GM18505 (cell line): ENCODE measurements at regions not wholly inside any gene's neighbourhood (a gene's known extent, or its start where the extent isn't known, plus 50 kb on each side); places are given as distances from the start of the nearest gene placed in this dataset.

Experiments used
- ATAC-seq: cut with Tn5 transposase; IDR thresholded peaks from one replicate; pipeline ENCODE4 v1.9.1; 2021; ENCODE audit not compliant: unreplicated experiment
- POLR2A ChIP-seq: IDR thresholded peaks from 4 replicates; pipeline ENCODE4 v1.6.1; 2011; ENCODE audit warnings: borderline replicate concordance; ENCODE audit not compliant: insufficient read depth, insufficient read length; ENCODE audit errors: extremely low read depth

DNA sequence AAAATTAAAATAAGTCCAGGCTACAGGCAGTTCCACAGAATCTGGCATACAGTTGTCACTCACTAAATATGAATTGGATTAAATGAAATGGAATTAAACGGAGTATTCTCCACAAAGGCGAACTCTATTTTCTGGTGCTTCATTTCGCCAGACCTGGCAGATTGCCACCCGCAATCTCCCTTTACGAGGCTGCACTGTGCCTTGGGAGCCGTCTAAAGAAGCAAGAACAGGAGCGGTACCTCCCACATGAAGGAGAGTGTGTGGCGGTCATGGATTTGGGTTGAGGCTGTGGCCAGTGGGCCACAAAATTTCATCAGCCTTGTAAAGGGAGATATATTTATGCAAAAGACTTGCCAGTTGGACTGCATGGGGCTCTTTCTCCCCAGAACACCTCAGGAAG, 151.0 kb downstream of the OSR1 start:
- TF ChIP-seq POLR2A = no peak
- ATAC-seq = no peak

DNA sequence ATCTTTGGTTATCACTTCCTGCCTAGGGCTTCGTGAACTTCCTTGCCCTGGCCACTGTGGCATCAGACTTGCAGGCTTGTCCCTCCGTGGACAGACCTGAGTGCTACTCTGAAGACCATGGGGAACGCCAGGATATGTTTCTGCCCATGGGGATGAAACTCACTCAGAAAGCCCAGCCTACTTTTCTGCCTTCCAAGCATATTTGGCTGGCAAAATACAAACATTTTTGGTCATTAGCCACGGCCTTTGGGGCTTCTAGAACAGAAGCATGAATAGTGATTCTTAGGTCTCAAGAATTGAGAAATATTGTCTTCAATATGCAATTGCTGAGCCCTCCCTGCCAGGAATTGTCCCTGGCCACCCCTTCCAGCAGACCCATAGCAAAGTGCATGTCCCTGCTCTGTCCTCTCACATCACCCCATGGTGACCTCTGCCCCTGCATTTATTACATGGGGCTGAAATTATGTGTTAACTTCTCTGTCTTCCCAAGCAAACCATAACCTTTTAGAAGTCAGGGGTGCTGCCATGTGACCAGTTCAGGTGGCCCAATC, 152.4 kb downstream of the OSR1 start:
- no peak for ATAC-seq
- no peak for TF ChIP-seq POLR2A

DNA sequence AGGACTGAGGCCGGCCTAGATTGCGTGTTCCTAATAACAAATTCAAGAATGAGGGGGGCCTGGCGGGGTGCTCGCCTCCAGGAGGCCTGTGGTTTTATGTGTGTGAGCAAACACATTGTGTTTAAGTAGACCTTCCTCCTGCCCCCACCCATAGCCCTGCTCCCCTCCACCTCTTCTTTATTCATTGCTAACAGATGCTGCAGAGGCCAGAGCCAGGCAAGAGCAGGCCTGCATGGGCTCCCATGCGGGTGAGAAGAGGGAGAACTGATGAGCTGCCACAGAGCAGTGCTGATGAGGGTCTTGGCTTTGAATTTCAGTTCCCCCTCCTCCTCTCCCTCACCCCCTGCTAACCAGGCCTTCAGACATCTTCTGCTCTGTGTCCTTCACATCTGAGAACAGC, 154.6 kb downstream of the OSR1 start:
- no peak for ATAC-seq
- TF ChIP-seq POLR2A = no peak

DNA sequence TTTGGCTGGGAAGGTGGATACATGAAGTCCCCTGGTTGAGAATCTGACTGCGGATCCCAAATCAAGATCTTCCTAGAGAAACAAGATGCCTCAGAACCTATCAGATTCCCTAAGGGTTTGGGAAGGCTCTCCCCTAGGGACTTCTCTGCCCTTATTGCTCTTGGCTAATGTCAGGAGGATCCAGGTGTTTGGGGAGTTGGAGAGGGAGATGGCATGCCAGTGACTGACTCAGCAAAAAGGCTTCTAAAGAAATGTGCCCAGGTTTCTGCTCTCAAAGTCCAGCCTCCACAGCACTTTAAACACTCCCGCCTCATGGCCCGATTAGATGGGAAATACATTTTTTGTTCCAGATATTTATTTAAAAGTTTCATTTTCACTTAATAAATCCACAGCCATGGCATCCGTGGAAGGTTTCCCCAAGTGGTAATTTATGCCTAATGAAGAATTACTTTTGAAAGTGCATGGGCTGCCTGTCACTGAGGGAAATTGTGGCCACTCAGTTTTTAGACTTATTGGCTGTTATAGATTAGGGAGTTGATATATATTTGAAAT, 156.4 kb downstream of the OSR1 start:
- no peak for TF ChIP-seq POLR2A
- no peak for ATAC-seq

DNA sequence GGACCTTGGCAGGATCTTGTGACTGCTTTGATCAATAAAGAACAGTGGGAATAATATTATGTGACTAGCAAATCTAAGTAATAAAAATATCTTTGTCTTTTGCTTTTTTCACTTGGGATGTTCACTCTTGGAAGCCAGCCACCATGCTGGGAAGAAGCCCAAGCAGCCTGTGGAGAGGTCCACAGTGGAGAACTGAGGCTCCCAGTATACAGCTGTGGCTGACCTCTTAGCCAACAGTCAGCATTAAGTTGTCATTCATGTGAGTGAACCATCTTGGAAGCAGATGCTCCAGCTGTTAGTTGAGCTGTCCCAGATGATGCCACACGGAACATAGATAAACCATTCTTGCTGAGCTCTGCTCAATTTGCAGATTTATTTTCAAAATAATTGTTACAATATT, 160.0 kb downstream of the OSR1 start:
- ATAC-seq = no peak
- no peak for TF ChIP-seq POLR2A

DNA sequence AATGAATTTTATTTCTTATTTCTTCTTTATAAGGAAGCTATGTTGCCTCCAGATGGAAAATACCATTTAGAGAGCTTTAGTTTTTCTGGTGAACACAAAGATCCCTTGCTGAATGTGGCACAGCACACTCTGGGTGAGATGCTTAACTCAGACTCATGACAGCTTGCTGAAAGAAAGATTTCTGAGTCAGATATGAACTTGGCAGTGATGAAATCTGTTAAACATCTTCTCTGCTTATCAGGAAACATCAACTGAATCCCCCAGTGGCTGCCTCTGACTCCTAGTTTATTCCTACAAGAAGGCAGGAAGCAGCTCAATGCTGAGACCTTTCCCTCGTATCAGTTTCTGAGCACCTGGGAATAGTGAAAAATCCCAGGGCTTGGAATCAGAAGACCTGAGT, 162.8 kb downstream of the OSR1 start:
- ATAC-seq = no peak
- TF ChIP-seq POLR2A = no peak

DNA sequence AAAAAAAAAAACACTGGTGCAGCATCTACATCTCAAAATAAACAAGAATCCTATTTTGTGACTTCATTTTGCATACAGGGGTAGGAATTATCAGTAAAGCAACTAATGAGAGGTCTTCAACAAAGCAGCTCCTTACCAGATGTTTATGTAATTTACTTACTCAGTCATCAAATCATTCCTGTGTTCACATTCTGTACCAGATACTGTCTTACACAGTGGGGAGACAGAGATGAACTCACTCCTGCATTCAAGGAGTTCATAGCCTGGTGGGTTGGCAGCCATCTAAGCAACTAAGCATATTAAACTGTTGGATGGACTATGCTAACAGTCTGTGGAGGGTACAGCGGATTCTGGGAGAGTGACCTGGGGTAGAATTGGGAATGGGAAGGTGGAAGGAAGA, 169.0 kb downstream of the OSR1 start:
- no peak for ATAC-seq

DNA sequence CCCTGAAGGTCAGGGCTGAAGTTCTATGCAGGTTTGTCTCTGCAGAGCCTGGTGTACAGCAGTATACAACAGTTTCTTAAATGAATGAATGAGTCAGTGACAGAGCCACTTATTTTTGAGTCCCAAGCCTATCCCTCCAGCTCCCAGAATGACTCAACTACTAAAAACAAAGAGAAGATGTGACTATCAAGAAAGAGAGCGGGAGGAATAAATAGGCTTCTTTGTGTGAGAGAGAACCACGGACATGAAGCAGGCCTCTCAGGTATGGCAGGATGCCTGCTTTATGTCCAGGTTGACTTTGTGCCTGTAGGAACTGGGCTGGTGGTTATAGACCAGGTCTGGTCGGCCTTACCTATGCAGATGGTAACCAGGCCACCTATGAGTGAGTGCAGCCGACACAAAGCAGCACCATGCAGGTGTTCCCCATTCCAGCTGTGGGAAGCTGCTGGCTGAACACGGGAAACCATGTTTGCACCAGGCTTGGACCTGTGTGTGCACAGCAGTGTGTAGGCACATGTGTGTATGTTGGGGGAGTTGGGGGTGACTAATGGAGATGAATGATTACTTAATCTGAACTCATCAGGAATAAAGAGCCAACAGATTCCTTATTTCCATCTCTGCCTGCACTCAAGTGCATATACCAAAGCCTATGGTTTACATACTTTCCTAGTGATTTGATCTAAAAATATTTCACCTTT, 171.0 kb downstream of the OSR1 start:
- TF ChIP-seq POLR2A = no peak
- no peak for ATAC-seq

More for the DNA sequence above, 169.0 kb downstream of the OSR1 start:
- TF ChIP-seq POLR2A = no peak

DNA sequence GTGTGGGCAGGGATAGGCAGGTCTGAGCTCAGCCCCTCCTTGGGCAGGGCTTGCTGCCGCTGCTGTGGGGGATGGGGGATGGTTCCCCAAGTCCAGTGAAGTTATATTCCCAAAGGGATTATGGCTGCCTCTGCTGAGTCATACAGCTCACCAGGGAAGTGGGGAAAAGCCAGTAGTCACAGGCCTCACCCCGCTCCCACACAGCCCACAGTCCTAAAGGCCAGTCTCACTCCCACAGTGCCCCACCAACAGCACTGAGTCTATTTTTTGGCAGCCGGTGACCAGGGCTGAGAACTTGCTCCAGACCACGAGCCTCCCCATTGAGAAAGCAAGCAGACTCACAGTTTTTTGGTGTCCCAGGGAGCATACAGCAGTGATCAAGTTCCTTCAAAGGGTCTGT, 173.3 kb downstream of the OSR1 start:
- ATAC-seq = no peak

DNA sequence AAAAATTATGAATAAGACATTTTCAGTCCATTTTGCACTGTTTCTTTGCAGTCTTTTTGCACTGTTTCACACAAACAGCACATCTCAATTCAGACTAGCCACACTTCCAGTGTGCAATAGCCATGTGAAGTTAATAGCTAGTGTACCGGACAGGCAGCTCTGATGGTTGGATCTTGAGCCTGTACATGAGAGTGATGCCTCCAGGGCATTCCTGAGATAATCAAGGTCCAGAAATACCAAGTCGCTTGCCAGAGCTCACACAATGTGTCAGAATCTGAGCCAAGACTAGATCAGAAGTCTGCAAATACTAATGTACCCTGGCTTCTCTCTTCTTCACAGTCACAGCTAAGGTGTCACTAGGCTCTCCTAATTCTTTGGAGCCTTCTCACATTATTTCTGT, 180.2 kb downstream of the OSR1 start:
- TF ChIP-seq POLR2A = no peak
- ATAC-seq = no peak

More for the DNA sequence above, 173.3 kb downstream of the OSR1 start:
- TF ChIP-seq POLR2A = no peak

DNA sequence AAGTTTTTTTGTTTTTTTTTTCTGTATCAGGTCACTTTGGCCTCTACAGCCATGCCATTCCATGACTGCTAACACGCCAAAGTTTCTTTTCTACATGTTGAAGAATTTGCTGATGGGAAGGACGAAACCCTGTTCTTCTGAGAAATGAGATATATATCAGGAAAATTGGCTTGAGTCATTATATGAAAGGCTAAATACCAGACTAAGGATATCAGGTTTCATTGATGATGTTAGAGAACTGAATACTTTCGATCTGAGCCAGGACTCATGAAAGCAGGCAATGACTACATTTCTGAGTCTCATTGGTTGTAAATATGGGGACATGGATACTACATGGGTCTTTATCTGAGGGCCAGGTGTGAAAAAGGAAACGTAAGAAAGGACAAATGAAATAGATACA, 181.4 kb downstream of the OSR1 start:
- TF ChIP-seq POLR2A = no peak
- no peak for ATAC-seq

DNA sequence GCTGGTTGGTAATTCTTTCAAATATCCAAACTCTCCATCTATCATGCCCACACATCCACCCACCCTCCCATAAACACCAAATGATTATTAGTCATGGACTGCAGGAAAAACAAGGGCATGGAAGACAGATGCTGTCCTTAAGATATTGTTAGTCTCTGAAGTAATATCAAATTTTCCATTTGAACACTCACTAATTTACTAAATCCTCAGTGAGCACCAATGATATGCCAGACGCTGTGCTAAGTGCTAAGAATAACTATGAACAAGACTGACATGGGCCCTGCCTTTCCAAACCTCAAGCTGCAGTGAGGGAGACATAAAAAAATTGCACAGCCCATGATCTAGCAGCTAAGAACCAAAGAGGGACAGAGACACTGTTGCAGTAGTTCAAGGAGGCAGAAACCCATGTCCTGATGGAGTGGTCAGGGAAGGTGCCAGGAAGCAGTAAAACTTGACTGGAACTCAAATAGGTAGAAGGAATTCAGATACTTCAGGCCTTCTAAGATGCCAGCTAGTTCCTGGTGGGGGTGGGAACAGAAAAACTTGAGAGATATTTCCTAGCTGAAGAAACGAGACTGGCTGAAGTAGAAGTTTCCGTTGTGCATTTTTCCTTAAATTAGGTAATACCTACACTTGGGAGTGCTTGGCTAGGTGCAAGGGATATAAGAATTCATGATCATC, 182.1 kb downstream of the OSR1 start:
- no peak for ATAC-seq
- TF ChIP-seq POLR2A = no peak

DNA sequence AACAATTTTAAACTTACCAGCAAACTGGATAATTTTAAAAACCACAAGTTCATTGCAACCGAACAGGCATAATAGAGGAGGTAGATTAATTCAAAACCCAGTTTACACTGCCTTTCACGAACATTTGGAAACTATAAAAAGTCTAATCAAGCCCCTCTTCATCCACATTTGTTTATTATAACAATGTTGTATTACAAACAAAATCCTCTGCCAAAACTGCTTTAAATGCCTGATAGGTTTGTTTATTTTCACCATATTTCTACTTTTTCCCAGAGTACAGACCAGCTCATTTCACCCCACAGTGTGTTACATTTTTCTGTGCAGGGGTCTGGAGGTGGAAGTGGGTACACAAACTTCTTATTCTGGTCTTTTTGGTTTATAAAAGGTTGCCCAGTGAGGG, 184.2 kb downstream of the OSR1 start:
- ATAC-seq = no peak
- no peak for TF ChIP-seq POLR2A

DNA sequence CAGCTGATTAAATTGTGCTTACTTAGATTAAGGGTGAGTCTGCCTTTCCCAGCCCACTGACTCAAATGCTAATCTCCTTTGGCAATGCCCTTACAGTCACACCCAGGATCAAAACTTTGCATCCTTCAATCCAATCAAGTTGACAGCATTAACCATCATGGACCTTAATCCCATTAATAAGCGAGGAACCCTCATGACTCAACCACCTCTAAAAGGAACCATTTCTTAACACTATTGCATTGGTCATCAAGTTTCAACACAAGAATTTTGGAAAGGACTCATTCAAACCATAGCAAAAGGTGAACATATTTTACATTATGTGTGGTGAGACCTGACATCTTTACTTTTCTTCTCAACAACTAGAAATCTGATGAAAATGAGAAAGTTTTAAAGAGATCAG, 187.0 kb downstream of the OSR1 start:
- TF ChIP-seq POLR2A = no peak
- no peak for ATAC-seq
